ENCODE measurements at regions not wholly inside any gene's neighbourhood (a gene's known extent, or its start where the extent isn't known, plus 50 kb on each side); places are given as distances from the start of the nearest gene placed in this dataset.

DNA sequence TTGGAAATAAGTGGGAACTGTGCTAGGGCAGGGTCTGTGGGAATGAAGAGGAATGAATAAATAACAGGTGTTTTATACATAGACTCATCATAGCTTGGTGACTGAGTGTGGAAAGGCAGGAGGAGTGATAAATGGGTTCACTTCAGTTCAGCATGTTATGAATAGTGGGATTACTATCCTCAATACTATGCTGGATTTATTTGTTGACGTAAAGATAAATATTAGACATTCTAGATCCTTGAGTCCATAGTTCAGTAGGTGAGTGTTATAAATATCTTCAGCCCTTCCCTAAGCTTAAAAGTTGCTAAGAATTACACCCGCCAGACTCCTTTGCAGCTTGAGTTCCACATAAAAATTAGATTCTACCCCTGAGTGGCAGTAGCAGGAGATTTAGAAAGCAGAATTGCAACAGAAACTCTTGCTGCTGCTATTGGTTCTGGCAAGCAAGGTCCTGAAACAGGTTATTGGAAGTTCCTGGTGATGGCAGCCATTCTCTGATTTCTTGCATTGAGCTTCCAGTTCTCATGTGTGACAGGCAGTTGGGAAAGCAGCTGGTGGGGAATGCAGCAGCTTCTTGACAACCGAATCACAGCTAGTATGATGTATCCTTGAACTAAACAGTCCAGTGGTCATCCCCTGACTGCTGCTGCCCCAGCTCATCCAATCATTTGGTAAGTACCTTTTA, 1558.9 kb downstream of the FAM181B start:
- TF ChIP-seq, protein P1, sequence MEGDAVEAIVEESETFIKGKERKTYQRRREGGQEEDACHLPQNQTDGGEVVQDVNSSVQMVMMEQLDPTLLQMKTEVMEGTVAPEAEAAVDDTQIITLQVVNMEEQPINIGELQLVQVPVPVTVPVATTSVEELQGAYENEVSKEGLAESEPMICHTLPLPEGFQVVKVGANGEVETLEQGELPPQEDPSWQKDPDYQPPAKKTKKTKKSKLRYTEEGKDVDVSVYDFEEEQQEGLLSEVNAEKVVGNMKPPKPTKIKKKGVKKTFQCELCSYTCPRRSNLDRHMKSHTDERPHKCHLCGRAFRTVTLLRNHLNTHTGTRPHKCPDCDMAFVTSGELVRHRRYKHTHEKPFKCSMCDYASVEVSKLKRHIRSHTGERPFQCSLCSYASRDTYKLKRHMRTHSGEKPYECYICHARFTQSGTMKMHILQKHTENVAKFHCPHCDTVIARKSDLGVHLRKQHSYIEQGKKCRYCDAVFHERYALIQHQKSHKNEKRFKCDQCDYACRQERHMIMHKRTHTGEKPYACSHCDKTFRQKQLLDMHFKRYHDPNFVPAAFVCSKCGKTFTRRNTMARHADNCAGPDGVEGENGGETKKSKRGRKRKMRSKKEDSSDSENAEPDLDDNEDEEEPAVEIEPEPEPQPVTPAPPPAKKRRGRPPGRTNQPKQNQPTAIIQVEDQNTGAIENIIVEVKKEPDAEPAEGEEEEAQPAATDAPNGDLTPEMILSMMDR (IDR thresholded peaks at IDR 0.05) = no peak
- TF ChIP-seq POLR2A (IDR thresholded peaks at IDR 0.05) = no peak

Measured in Peyer's patch (tissue), 4 donors.